GM13976 (cell line): ENCODE measurements at regions not wholly inside any gene's neighbourhood (a gene's known extent, or its start where the extent isn't known, plus 50 kb on each side); places are given as distances from the start of the nearest gene placed in this dataset.

Source experiments
- DNase-seq: peaks from one replicate; pipeline ENCODE4 v3.0.0; 2012; ENCODE audit warnings: low spot score
- in situ Hi-C: fragments of 300-500 bp; cut with MboI; formaldehyde crosslinking; loops from one replicate; pipeline ENCODE4 v1.12.0; 2022; ENCODE audit warnings: low sequenced_read_pairs, mixed read lengths, inconsistent platforms; ENCODE audit not compliant: unreplicated experiment
- TF ChIP-seq, protein P1 (sequence below): IDR thresholded peaks from 2 replicates; pipeline ENCODE4 v1.5.1; 2012; ENCODE audit warnings: borderline replicate concordance, mild to moderate bottlenecking; ENCODE audit not compliant: insufficient read depth; ENCODE audit errors: extremely low read depth, missing control alignments, control extremely low read depth

GRCh38 chr22:47231759-47232158 is 469.3 kb downstream of the TBC1D22A start:
- TF ChIP-seq, protein P1, sequence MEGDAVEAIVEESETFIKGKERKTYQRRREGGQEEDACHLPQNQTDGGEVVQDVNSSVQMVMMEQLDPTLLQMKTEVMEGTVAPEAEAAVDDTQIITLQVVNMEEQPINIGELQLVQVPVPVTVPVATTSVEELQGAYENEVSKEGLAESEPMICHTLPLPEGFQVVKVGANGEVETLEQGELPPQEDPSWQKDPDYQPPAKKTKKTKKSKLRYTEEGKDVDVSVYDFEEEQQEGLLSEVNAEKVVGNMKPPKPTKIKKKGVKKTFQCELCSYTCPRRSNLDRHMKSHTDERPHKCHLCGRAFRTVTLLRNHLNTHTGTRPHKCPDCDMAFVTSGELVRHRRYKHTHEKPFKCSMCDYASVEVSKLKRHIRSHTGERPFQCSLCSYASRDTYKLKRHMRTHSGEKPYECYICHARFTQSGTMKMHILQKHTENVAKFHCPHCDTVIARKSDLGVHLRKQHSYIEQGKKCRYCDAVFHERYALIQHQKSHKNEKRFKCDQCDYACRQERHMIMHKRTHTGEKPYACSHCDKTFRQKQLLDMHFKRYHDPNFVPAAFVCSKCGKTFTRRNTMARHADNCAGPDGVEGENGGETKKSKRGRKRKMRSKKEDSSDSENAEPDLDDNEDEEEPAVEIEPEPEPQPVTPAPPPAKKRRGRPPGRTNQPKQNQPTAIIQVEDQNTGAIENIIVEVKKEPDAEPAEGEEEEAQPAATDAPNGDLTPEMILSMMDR, result no peak
- no peak for DNase-seq
- in situ Hi-C loops, result no loop called here

GRCh38 chr22:47230741-47231140 is 468.3 kb downstream of the TBC1D22A start:
- TF ChIP-seq, protein P1, result no peak
- no peak for DNase-seq
- in situ Hi-C loops, result no loop called here

DNA sequence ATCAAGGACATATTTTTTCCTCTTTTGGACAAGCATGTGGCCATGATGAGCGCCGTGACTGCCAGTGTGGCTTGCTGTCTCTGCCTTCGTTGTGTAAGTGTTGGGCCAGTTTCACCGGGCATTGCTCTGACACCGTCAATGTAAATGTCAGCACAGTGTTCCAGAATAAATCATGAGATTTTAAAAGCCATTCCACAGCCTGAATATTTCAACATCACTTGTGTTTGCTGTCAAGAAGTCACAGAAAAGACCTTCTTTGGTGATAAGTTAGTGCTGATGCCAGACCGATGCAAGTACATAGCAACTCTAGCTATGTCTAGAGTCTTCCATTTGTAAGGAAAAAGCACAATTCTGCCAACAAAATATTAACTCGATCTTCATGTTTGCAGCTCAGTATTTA is 467.8 kb downstream of the TBC1D22A start:
- TF ChIP-seq, protein P1, result no peak

DNA sequence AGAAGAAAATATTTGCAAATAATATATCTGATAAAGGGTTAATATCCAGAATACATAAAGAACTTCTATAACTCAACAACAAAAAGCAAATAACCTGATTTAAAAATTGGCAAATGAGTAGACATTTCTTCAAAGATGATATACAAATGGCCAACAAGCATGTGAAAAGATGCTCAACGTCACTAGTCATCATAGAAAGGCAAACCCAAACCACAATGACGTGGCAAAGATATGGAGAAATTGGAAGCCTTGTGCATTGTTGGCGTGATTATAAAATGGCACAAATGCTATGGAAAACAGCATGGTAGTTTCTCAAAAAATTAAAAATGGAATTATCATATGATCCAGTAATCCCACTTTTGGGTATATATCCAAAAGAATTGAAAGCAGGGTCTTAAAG is 466.3 kb downstream of the TBC1D22A start:
- TF ChIP-seq, protein P1, result no peak
- in situ Hi-C loops, result no loop called here
- no peak for DNase-seq

More for the DNA sequence above, 467.8 kb downstream of the TBC1D22A start:
- no peak for DNase-seq
- in situ Hi-C loops, result no loop called here

- no peak for DNase-seq
- in situ Hi-C loops, result no loop called here
- TF ChIP-seq, protein P1, result no peak
Measured at GRCh38 chr22:47225931-47226633, 463.6 kb downstream of the TBC1D22A start.

GRCh38 chr22:47225080-47225930 is 462.9 kb downstream of the TBC1D22A start:
- no peak for DNase-seq
- TF ChIP-seq, protein P1, result no peak
- in situ Hi-C loops, result no loop called here
